HG03280 (cell line): ENCODE measurements at regions not wholly inside any gene's neighbourhood (a gene's known extent, or its start where the extent isn't known, plus 50 kb on each side); places are given as distances from the start of the nearest gene placed in this dataset.
"Not testable (repeated sequence)": the region's sequence is repeated elsewhere in the genome, so short reads cannot be mapped to it uniquely, and the experiment has no call there.

Experiments
- ATAC-seq: cut with Tn5 transposase; IDR thresholded peaks from one replicate; pipeline ENCODE4 v1.9.1; 2021; ENCODE audit warnings: mild to moderate bottlenecking, moderate library complexity; ENCODE audit not compliant: unreplicated experiment

DNA sequence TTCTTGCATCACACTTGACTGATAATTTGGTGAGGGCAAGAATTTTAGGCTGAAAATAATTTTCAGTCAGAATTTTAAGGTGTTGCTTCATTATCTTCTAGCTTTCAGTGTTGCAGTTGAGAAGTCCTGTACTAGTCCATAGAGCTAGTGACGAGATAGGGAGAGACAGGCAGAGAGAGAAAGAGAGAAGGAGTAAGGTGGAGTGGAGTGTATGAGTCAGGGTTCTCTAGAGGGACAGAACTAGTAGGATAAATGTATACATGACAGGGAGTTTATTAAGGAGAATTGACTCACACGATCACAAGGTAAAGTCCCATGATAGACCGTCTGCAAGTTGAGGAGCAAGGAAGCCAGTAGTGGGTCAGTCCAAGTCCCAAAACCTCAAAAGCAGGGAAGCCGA lies 127.2 kb downstream of the UTP18 start:
- ATAC-seq = no peak

GRCh38 chr17:51387986-51388385 lies 127.6 kb downstream of the UTP18 start:
- no peak for ATAC-seq

- no peak for ATAC-seq
Measured at GRCh38 chr17:51389875-51390274, 129.5 kb downstream of the UTP18 start.

- no peak for ATAC-seq
Measured at GRCh38 chr17:51391982-51392654, 131.8 kb downstream of the UTP18 start.

DNA sequence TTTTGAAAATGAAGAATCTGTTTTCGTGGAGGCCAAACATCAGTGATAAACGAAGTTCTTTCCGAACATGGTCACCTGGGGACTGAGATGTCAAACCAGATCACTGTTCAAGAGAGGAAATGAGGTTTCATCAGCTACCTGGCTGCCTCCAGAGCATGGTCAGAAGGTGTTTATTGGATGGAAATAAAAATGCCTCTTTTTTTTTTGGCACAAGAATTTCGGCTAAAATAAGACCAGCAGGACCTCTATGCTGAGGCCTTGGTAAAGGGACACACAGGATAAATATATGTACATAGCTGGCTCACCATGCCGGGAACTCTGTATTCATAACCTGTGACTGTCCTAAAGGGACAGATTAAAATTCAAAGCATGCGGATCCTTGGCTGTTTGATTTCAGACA lies 135.3 kb downstream of the UTP18 start:
- no peak for ATAC-seq

GRCh38 chr17:51397361-51398127 lies 137.2 kb downstream of the UTP18 start:
- no peak for ATAC-seq

- ATAC-seq = no peak
Measured at GRCh38 chr17:51398128-51398525, 137.8 kb downstream of the UTP18 start.

GRCh38 chr17:51398687-51399086 lies 138.3 kb downstream of the UTP18 start:
- ATAC-seq = no peak

DNA sequence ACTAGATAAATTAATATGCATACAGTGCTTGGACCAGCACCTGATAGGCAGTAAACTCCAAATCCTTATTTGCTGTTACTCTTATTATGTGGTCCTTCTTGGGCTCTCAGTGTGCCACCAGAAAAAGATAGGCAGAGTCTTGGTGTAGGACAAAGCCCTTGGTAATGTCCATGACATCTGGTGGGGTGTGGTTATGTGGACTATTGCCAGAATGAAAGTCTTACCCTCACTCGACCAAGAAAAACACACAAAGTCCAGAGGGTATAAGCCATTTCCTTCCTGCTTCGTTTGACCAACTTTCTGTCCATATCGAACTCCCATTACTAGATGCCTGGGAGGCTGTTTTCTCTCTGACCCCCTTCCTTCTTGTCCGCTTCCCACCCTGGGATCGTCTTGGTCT lies 140.9 kb downstream of the UTP18 start:
- no peak for ATAC-seq

GRCh38 chr17:51402899-51403298 lies 142.6 kb downstream of the UTP18 start:
- ATAC-seq = no peak

DNA sequence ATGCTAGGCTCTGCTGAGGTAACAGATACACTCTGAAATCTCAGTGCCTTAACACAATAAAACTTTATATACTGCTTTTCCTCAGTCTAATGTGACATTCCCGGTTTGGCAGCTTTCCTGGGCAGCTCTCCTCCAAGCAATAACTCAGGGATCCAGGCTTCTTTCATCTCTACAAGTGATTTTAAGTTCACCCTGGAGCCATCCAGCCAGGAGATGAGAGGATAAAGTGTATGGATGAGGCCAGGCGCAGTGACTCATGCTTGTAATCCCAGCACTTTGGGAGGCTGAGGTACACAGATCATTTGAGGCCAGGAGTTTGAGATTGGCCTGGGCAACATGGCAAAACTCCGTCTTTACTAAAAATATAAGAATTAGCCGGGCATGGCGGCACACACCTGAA lies 147.2 kb downstream of the UTP18 start:
- ATAC-seq = no peak

GRCh38 chr17:51419476-51419875 lies 159.1 kb downstream of the UTP18 start:
- ATAC-seq = no peak

DNA sequence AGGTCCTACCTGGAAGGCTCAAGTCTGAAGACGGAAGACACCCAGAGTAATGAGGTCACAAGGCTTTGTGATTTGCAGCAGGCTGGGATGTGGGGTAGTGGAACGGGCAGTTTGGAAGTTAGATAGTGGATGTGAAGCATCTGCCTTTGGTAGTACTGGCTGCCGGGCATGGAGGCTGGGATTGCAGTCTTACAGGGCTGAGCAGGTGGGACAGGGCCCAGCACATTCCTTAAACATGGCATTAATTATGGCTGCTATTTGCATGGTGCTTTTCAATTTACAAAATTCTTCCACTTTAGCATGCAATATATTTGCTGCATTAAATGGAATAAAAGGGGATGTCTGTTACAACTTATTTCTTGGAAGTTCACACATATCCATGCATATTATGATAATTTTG lies 161.2 kb downstream of the UTP18 start:
- ATAC-seq = no peak

DNA sequence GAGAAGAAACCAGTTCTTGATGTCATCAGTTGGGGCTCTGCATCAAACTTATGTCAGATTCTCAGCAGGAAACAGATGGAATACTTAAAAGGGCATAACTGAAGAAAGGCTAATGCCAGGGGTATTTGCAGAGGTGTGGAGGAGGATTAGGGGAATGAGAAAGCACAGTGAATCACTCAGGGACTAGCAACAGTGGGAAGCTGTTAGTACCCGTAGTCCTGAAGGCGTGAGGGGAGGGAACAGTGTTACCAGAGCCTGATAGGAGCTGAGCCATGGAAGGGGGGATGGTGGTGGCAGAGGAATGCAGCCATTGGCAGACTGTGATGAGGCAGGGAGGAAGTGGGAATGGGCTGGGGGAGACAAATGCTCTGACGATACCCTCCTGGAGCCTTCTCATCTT lies 162.3 kb downstream of the UTP18 start:
- no peak for ATAC-seq

GRCh38 chr17:51423421-51424160 lies 163.2 kb downstream of the UTP18 start:
- ATAC-seq = no peak

- ATAC-seq = no peak
Measured at GRCh38 chr17:51425773-51426172, 165.4 kb downstream of the UTP18 start.

DNA sequence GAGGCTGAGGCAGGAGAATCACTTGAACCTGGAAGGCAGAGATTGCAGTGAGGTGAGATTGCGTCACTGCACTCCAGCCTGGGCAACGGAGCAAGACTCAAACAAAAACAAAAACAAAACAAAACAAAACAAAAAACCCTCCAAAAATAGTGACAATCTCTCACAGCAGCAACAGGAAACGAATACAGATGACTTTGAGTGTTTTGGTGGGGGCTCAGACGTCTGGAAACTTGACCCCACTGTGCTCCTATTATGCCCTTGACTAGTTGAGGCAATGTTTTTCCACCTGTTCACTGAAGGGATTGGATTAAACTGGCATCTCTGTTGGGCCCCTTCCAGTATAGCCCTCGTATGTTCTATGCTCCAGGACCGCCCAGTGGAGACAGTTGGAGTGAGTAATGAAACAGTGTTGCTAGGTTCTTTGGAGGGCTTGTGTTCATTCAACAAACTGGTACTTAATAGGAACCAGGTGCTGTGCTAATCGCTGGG lies 167.0 kb downstream of the UTP18 start:
- ATAC-seq = peak; percentile 66

- peak; percentile 60 for ATAC-seq
Measured at GRCh38 chr17:51427856-51428255, 167.5 kb downstream of the UTP18 start.

GRCh38 chr17:51428668-51429495 lies 168.5 kb downstream of the UTP18 start:
- no peak for ATAC-seq

DNA sequence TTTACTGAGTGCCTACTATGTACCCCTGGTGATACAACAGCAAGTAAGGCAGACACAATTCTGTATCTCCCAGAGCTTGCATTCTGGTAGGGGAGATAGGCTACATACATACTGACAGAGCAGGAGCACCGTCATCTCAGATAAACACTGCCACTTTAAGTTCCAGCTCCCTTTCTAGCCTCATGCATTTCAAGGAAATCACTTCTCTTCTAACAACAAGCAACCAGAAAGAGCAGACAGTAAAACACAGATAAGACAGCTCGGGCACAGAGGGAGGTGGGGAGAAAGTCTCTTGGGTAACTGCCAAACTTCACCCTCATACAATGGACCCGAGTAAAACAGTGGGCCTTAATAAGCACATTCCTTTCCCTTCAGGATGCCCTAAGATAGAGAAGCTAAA lies 169.6 kb downstream of the UTP18 start:
- ATAC-seq = not testable (repeated sequence)

- ATAC-seq = no peak
Measured at GRCh38 chr17:51430591-51430990, 170.2 kb downstream of the UTP18 start.
